PC-3 (cell line): ENCODE measurements at regions not wholly inside any gene's neighbourhood (a gene's known extent, or its start where the extent isn't known, plus 50 kb on each side); places are given as distances from the start of the nearest gene placed in this dataset.
A peak's percentile ranks its signal among the peaks of the same experiment; 100 is the strongest.

ENCODE experiments used
- ATAC-seq: fragments of 200-7000 bp; cut with Tn5 transposase; 2 replicates; pipeline ENCODE4 v1.9.1; 2020; ENCODE audit warnings: mild to moderate bottlenecking, moderate library complexity
- BruUV-seq: library from RNA; stranded (reverse); fragments of 400-500 nt; replicated peaks from 2 replicates; lab custom pipeline; 2021; lab: Mats Ljungman, UMichigan
- CTCF ChIA-PET: fragments of 300-600 bp; sonication (Branson Sonifier 250); formaldehyde crosslinking; loops from one replicate; lab custom pipeline; 2022; ENCODE audit warnings: antibody characterized with exemption; lab: Charles Lee
- POLR2A ChIA-PET: fragments of 300-600 bp; sonication (Branson Sonifier 250); formaldehyde crosslinking; loops from one replicate; lab custom pipeline; 2022; ENCODE audit warnings: antibody characterized with exemption; ENCODE audit not compliant: unreplicated experiment; lab: Charles Lee
- DNase-seq: peaks from one replicate; pipeline ENCODE4 v3.0.0-alpha.2; 2015
- H2AFZ ChIP-seq: fragments of 300-600 bp; sonication (generic); 2 replicates; pipeline ENCODE4 v1.6.0; 2016; ENCODE audit warnings: antibody characterized with exemption, low read length
- H3F3A ChIP-seq: fragments of 300-600 bp; sonication (generic); one replicate; pipeline ENCODE4 v1.6.0; 2017; ENCODE audit warnings: antibody characterized with exemption, low read length, control low read depth, mild to moderate bottlenecking; ENCODE audit not compliant: unreplicated experiment
- H3K27ac ChIP-seq: fragments of 300-600 bp; sonication (generic); 2 replicates; pipeline ENCODE4 v1.5.1; 2016; ENCODE audit warnings: mild to moderate bottlenecking, low read length
- H3K27me3 ChIP-seq: fragments of 300-600 bp; sonication (generic); 2 replicates; pipeline ENCODE4 v1.6.1; 2016; ENCODE audit warnings: low read length, mixed read lengths
- H3K36me3 ChIP-seq: fragments of 300-600 bp; sonication (generic); 2 replicates; pipeline ENCODE4 v1.6.1; 2016; ENCODE audit warnings: low read depth, mixed run types, low read length, mixed read lengths
- H3K4me1 ChIP-seq: fragments of 300-600 bp; sonication (generic); 2 replicates; pipeline ENCODE4 v1.5.1; 2016; ENCODE audit warnings: low read length; ENCODE audit not compliant: insufficient read depth
- H3K4me2 ChIP-seq: fragments of 300-600 bp; sonication (generic); 2 replicates; pipeline ENCODE4 v1.6.0; 2016; ENCODE audit warnings: low read length
- H3K4me3 ChIP-seq: fragments of 300-600 bp; sonication (generic); 2 replicates; pipeline ENCODE4 v1.5.1; 2016; ENCODE audit warnings: mild to moderate bottlenecking, low read length, mixed read lengths
- H3K79me2 ChIP-seq: fragments of 300-600 bp; sonication (generic); 2 replicates; pipeline ENCODE4 v1.6.1; 2017; ENCODE audit warnings: low read length, mixed read lengths
- H3K9ac ChIP-seq: fragments of 300-600 bp; sonication (generic); 2 replicates; pipeline ENCODE4 v1.6.0; 2016; ENCODE audit warnings: mild to moderate bottlenecking, low read length
- H3K9me2 ChIP-seq: fragments of 300-600 bp; sonication (generic); replicated peaks from 2 replicates; pipeline ENCODE4 v1.6.1; 2016; ENCODE audit warnings: mixed run types, low read length, mixed read lengths
- H3K9me3 ChIP-seq: fragments of 300-600 bp; sonication (generic); 2 replicates; pipeline ENCODE4 v1.6.1; 2016; ENCODE audit warnings: low read length, mixed read lengths
- H4K20me1 ChIP-seq: fragments of 300-600 bp; sonication (generic); 2 replicates; pipeline ENCODE4 v1.6.1; 2016; ENCODE audit warnings: low read length, mixed read lengths
- EZH2 ChIP-seq: fragments of 300-600 bp; sonication (generic); IDR thresholded peaks from one replicate; pipeline ENCODE4 v1.6.1; 2017; ENCODE audit warnings: antibody characterized with exemption, mild to moderate bottlenecking, low read length; ENCODE audit not compliant: unreplicated experiment
- EZH2phosphoT487 ChIP-seq: fragments of 300-600 bp; sonication (generic); IDR thresholded peaks from 2 replicates; pipeline ENCODE4 v1.6.1; 2018; ENCODE audit warnings: mild to moderate bottlenecking, antibody characterized with exemption, low read length, borderline replicate concordance
- intact Hi-C: fragments of 100-400 bp; cut with micrococcal nuclease; formaldehyde crosslinking; loops from 2 replicates; pipeline ENCODE4 v1.9.0; 2023
- TF ChIP-seq, protein P1 (sequence below): fragments of 300-600 bp; sonication (generic); conservative IDR thresholded peaks from 2 replicates; pipeline ENCODE4 v1.5.1; 2017; ENCODE audit warnings: antibody characterized with exemption, low read depth, mild to moderate bottlenecking, low read length

DNA sequence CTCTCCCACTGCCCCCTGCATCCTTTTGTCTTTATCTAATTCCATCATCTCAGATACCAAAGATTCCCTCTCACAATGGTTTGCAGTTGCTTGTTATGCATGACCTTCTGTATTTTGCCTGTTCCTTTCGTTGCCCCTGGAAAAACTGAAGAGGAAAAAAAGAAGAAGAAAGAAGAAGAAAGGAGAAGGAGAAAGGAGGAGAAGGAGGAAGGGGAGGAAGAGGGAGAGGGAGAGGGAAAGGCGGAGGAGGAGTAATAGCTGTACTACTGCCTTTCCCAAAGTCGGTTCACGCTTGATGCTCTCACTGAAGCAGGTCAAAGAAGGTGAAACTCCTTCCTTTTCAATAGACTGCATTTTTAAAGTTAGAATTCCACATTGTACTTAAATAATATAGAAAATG, 513.8 kb downstream of the PTPRC start:
- ChIA-PET CTCF (no interaction called here), POLR2A (no interaction called here)
- Histone ChIP-seq H3K9me3 (no peaks in the 10 kb centered on the region), H2AFZ (no peak overlapping the region), H3K9me2 (no peaks in the 10 kb centered on the region), H3K27me3 (no peaks in the 10 kb centered on the region), H3K36me3 (no peaks in the 10 kb centered on the region), H3K9ac (no peak overlapping the region), H3K4me3 (no peak overlapping the region), H3K27ac (no peak overlapping the region), H4K20me1 (no peaks in the 10 kb centered on the region), H3K79me2 (no peaks in the 10 kb centered on the region), H3F3A (no peaks in the 10 kb centered on the region), H3K4me2 (no peak overlapping the region), H3K4me1 (peaks cover 8% of the 10 kb centered on the region)
- no TSS peak for BruUV-seq
- TF ChIP-seq EZH2phosphoT487: no peak
- TF ChIP-seq, protein P1, sequence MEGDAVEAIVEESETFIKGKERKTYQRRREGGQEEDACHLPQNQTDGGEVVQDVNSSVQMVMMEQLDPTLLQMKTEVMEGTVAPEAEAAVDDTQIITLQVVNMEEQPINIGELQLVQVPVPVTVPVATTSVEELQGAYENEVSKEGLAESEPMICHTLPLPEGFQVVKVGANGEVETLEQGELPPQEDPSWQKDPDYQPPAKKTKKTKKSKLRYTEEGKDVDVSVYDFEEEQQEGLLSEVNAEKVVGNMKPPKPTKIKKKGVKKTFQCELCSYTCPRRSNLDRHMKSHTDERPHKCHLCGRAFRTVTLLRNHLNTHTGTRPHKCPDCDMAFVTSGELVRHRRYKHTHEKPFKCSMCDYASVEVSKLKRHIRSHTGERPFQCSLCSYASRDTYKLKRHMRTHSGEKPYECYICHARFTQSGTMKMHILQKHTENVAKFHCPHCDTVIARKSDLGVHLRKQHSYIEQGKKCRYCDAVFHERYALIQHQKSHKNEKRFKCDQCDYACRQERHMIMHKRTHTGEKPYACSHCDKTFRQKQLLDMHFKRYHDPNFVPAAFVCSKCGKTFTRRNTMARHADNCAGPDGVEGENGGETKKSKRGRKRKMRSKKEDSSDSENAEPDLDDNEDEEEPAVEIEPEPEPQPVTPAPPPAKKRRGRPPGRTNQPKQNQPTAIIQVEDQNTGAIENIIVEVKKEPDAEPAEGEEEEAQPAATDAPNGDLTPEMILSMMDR: no peak
- TF ChIP-seq EZH2: no peak
- intact Hi-C loops: no loop called here
- ATAC-seq (no peak), DNase-seq (no peak)

- Histone ChIP-seq H3K36me3 (no peaks in the 10 kb centered on the region), H3K4me2 (no peak overlapping the region), H3K4me1 (peaks cover 8% of the 10 kb centered on the region), H3K4me3 (no peak overlapping the region), H3K9me2 (no peaks in the 10 kb centered on the region), H3K9me3 (no peaks in the 10 kb centered on the region), H2AFZ (no peak overlapping the region), H3F3A (no peaks in the 10 kb centered on the region), H3K79me2 (no peaks in the 10 kb centered on the region), H4K20me1 (no peaks in the 10 kb centered on the region), H3K9ac (no peak overlapping the region), H3K27ac (no peak overlapping the region), H3K27me3 (no peaks in the 10 kb centered on the region)
- DNase-seq: no peak
- TF ChIP-seq EZH2 (no peak), EZH2phosphoT487 (no peak)
- TF ChIP-seq, protein P1: no peak
- no peak for ATAC-seq
- ChIA-PET CTCF (no interaction called here), POLR2A (no interaction called here)
- intact Hi-C loops: no loop called here
- no TSS peak for BruUV-seq
These were observed 516.6 kb downstream of the PTPRC start for GRCh38 chr1:199155166-199156019.

- H3K27ac ChIP-seq: no peak overlapping the region
- BruUV-seq: no TSS peak
- H3K27me3 ChIP-seq: no peaks in the 10 kb centered on the region
- intact Hi-C loops: no loop called here
- no peaks in the 10 kb centered on the region for H3K36me3 ChIP-seq
- H3F3A ChIP-seq: no peaks in the 10 kb centered on the region
- no peaks in the 10 kb centered on the region for H3K9me3 ChIP-seq
- no peaks in the 10 kb centered on the region for H3K9me2 ChIP-seq
- POLR2A ChIA-PET: no interaction called here
- no peak overlapping the region for H3K4me3 ChIP-seq
- H4K20me1 ChIP-seq: no peaks in the 10 kb centered on the region
- no peaks in the 10 kb centered on the region for H3K79me2 ChIP-seq
- TF ChIP-seq, protein P1: no peak
- TF ChIP-seq EZH2phosphoT487: no peak
- H3K4me2 ChIP-seq: no peak overlapping the region
- CTCF ChIA-PET: no interaction called here
- peak; percentile 88 for DNase-seq
- peak; percentile 79 for ATAC-seq
- no peak overlapping the region for H2AFZ ChIP-seq
- H3K4me1 ChIP-seq: peaks cover 8% of the 10 kb centered on the region
- H3K9ac ChIP-seq: no peak overlapping the region
These were observed 518.7 kb downstream of the PTPRC start for GRCh38 chr1:199157494-199157893.
